Cardiac muscle cell (in vitro differentiated cells and primary cell): ENCODE measurements at regions not wholly inside any gene's neighbourhood (a gene's known extent, or its start where the extent isn't known, plus 50 kb on each side); places are given as distances from the start of the nearest gene placed in this dataset.

Source experiments
- DNase-seq, 2 donors: peaks; one replicate each; pipeline versions ENCODE4 v3.0.0 to v3.0.0-alpha.2; 2010 to 2017; ENCODE audit warnings: low read depth in 1 of 2, low spot score in 1 of 2
- H3K27ac ChIP-seq: fragments of 200-600 bp; sonication (generic); 2 replicates; pipeline ENCODE4 v1.5.1; 2016
- H3K27me3 ChIP-seq: fragments of 200-600 bp; sonication (generic); 2 replicates; pipeline ENCODE4 v1.6.0; 2016; ENCODE audit warnings: control low read depth
- H3K36me3 ChIP-seq: fragments of 200-600 bp; sonication (generic); 2 replicates; pipeline ENCODE4 v1.5.1; 2016; ENCODE audit warnings: control low read depth
- H3K4me1 ChIP-seq: fragments of 200-600 bp; sonication (generic); 2 replicates; pipeline ENCODE4 v1.8.1; 2017; ENCODE audit warnings: low read depth, mild to moderate bottlenecking, mixed run types
- H3K4me3 ChIP-seq: fragments of 200-600 bp; sonication (generic); 2 replicates; pipeline ENCODE4 v1.5.1; 2016; ENCODE audit warnings: mild to moderate bottlenecking
- H3K9me3 ChIP-seq: fragments of 200-600 bp; sonication (generic); 2 replicates; pipeline ENCODE4 v1.5.1; 2017; ENCODE audit warnings: low read depth, mild to moderate bottlenecking, control low read depth
- TF ChIP-seq, protein P1 (sequence below): IDR thresholded peaks from 2 replicates; pipeline ENCODE4 v1.5.1; 2012; ENCODE audit warnings: low read depth, mild to moderate bottlenecking, low read length

- Histone ChIP-seq H3K27ac (no peak overlapping the region), H3K27me3 (no peaks in the 10 kb centered on the region), H3K4me1 (no peaks in the 10 kb centered on the region), H3K4me3 (no peak overlapping the region), H3K36me3 (no peaks in the 10 kb centered on the region), H3K9me3 (no peaks in the 10 kb centered on the region)
- TF ChIP-seq, protein P1, sequence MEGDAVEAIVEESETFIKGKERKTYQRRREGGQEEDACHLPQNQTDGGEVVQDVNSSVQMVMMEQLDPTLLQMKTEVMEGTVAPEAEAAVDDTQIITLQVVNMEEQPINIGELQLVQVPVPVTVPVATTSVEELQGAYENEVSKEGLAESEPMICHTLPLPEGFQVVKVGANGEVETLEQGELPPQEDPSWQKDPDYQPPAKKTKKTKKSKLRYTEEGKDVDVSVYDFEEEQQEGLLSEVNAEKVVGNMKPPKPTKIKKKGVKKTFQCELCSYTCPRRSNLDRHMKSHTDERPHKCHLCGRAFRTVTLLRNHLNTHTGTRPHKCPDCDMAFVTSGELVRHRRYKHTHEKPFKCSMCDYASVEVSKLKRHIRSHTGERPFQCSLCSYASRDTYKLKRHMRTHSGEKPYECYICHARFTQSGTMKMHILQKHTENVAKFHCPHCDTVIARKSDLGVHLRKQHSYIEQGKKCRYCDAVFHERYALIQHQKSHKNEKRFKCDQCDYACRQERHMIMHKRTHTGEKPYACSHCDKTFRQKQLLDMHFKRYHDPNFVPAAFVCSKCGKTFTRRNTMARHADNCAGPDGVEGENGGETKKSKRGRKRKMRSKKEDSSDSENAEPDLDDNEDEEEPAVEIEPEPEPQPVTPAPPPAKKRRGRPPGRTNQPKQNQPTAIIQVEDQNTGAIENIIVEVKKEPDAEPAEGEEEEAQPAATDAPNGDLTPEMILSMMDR: no peak
- no peak for DNase-seq
Observed at GRCh38 chr2:15074751-15075700, 442.5 kb downstream of the LRATD1 start.

DNA sequence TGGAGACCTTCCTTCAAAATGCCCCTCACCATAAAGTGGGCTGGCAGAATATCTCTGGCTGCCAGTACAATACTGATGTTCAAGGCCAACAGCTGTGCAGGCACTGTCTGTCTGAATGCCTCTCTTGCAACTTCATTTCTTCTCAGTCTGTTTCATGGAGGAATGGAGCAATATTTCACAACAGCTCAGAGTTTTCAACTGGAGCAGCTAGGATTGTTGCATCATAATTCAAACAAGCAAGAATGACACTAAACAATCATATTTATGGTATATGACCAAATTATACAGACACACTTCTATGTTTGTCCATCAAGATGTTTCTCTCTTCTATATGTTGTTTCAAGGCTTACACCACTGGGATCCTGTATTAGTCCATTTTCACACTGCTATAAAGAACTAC lies 444.2 kb downstream of the LRATD1 start:
- TF ChIP-seq, protein P1: no peak
- H3K4me3 ChIP-seq: no peak overlapping the region
- no peak for DNase-seq
- H3K36me3 ChIP-seq: no peaks in the 10 kb centered on the region
- H3K4me1 ChIP-seq: no peaks in the 10 kb centered on the region
- no peaks in the 10 kb centered on the region for H3K27me3 ChIP-seq
- H3K27ac ChIP-seq: no peak overlapping the region
- H3K9me3 ChIP-seq: no peaks in the 10 kb centered on the region

GRCh38 chr2:15081356-15081755 lies 448.8 kb downstream of the LRATD1 start:
- Histone ChIP-seq H3K36me3 (no peaks in the 10 kb centered on the region), H3K27me3 (no peaks in the 10 kb centered on the region), H3K27ac (no peak overlapping the region), H3K4me3 (no peak overlapping the region), H3K9me3 (no peaks in the 10 kb centered on the region), H3K4me1 (no peaks in the 10 kb centered on the region)
- DNase-seq: no peak
- TF ChIP-seq, protein P1: no peak

DNA sequence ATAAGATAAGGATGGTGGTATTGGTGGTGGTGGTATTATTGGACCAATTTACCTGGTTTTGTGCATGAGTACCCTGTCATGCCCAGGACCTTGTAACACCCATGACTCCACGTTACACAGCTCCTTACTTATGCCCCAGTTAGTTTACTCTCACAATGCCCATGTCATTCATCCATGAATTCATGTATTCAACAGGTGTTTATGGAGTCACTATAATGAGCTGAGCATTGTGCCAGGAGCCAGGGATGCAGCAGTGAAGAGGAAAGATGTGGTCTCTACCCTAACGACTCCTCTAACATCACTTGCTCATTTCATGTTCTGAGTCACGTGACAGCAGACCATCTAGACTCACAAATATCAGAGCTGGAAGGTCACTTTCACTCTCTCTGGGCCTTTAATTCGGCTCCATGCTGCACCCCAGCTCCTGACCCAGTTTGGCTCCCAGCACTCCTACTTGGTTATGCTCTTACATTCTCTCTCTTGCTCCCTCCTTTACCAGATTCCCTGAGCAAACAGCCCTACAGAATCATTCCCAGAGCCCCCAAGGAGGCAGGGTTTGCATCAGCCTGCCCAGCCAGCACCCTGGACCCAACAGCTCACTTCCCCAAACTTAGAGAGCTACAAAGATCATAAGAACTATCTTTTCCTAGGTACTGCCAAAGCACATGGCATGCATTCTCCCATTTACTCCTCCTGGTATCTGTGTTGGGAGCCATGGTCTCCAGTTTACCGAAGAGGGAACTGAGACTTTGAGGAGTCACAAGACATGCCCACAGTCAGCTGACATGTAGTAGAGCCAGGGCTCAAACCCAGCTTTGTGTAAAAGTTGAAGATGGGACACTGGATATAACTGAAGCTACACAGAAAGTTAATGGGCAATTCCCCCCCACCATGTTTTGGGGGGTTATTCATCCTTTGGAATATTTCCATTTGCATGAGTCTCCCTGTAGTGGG lies 449.9 kb downstream of the LRATD1 start:
- no peak for DNase-seq

DNA sequence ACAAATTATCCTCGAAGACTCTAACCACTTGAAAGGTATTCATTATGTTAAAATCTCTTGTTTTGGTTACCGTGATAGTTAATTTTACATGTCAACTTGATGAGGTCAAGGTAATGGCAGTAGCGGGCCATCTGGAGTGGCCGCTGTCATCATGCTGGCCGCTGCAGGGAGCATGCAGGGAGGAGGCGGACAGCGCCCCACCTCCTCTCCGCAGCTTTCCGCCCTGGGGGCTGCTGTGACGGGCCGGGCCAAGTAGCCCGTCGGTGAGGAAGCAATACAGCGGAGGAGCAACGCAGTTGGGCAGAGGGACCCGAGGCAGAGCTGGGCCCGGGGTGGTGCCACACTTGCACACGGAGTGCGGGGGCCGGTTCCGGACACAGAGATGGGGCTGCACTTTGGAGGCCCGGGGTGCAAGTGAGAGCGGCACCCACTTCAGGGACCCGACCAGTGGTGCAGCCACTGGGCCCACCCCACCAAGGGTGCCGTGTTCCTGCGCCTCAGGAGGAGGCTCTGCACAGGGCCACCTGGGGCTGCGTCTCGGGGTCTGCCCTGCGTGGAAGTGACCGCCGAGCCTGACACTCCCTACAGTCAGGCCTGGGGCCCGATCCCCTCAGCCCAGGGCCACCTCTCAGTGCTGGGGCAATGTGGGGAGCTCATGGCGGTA lies 452.4 kb downstream of the LRATD1 start:
- no peaks in the 10 kb centered on the region for H3K4me1 ChIP-seq
- TF ChIP-seq, protein P1: no peak
- H3K9me3 ChIP-seq: no peaks in the 10 kb centered on the region
- no peak overlapping the region for H3K4me3 ChIP-seq
- no peak overlapping the region for H3K27ac ChIP-seq
- H3K27me3 ChIP-seq: no peaks in the 10 kb centered on the region
- H3K36me3 ChIP-seq: no peaks in the 10 kb centered on the region
- no peak for DNase-seq

More for the DNA sequence above, 449.9 kb downstream of the LRATD1 start:
- no peaks in the 10 kb centered on the region for H3K36me3 ChIP-seq
- no peak overlapping the region for H3K27ac ChIP-seq
- no peaks in the 10 kb centered on the region for H3K9me3 ChIP-seq
- TF ChIP-seq, protein P1: no peak
- H3K27me3 ChIP-seq: no peaks in the 10 kb centered on the region
- no peak overlapping the region for H3K4me3 ChIP-seq
- H3K4me1 ChIP-seq: no peaks in the 10 kb centered on the region
